ENCODE measurements at regions not wholly inside any gene's neighbourhood (a gene's known extent, or its start where the extent isn't known, plus 50 kb on each side); places are given as distances from the start of the nearest gene placed in this dataset.
"Not testable (repeated sequence)": the region's sequence is repeated elsewhere in the genome, so short reads cannot be mapped to it uniquely, and the experiment has no call there.

DNA sequence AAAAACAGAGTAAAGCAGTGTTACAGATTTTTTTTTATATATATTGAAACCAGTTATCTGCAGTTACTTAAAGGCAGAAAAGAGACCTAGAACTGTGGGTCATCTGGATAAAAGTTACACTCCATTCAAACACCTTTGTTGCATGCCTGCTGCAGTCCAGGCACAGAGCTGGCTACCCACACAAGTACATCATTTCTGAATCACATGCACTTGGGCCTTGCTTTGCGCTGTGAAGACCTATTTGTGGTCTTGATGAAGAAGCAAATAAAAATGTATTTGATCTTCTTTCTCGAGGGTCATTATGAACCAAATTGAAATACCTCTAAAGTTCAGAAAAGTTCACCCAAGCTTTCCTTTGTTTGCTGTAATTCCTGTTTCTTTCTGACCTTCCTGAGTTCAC is 503.0 kb upstream of the ZNF608 start:
- CTCF ChIA-PET = no interaction called here
- intact Hi-C loops (cut with micrococcal nuclease; ENCODE audit: unreplicated experiment) = no loop called here
- Histone ChIP-seq H3K4me3 (ENCODE audit: low read depth, low read length) (no peak overlapping the region), H3K36me3 (ENCODE audit: control insufficient read depth, insufficient read depth, low read length) (no peaks in the 10 kb centered on the region), H3K27me3 (replicated peaks; ENCODE audit: control insufficient read depth, insufficient read depth, low read length) (no peaks in the 10 kb centered on the region), H3K9me3 (peaks cover 2% of the 10 kb centered on the region), H3K4me1 (no peaks in the 10 kb centered on the region)
- no peaks in the 10 kb centered on the region for H3K27me3 Mint-ChIP-seq (ENCODE audit: insufficient read depth, unreplicated experiment)
- POLR2A ChIA-PET = no interaction called here
- no peaks in the 10 kb centered on the region for H3K4me1 Mint-ChIP-seq (ENCODE audit: low read depth, unreplicated experiment)
- H3K9me3 Mint-ChIP-seq (ENCODE audit: unreplicated experiment) = peaks cover 18% of the 10 kb centered on the region
- DNase-seq = no peak
- H3K4me3 Mint-ChIP-seq (ENCODE audit: unreplicated experiment) = no peak overlapping the region
- no TSS peak for BruUV-seq (replicated peaks)
- H3K27ac Mint-ChIP-seq (ENCODE audit: unreplicated experiment) = no peak overlapping the region
- TF ChIP-seq, protein P1, sequence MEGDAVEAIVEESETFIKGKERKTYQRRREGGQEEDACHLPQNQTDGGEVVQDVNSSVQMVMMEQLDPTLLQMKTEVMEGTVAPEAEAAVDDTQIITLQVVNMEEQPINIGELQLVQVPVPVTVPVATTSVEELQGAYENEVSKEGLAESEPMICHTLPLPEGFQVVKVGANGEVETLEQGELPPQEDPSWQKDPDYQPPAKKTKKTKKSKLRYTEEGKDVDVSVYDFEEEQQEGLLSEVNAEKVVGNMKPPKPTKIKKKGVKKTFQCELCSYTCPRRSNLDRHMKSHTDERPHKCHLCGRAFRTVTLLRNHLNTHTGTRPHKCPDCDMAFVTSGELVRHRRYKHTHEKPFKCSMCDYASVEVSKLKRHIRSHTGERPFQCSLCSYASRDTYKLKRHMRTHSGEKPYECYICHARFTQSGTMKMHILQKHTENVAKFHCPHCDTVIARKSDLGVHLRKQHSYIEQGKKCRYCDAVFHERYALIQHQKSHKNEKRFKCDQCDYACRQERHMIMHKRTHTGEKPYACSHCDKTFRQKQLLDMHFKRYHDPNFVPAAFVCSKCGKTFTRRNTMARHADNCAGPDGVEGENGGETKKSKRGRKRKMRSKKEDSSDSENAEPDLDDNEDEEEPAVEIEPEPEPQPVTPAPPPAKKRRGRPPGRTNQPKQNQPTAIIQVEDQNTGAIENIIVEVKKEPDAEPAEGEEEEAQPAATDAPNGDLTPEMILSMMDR (IDR thresholded peaks at IDR 0.05; ENCODE audit: insufficient read depth in 1 of 2, low read depth in 1 of 2, low read length in 1 of 2, severe bottlenecking in 1 of 2, unreplicated experiment in 1 of 2) = no peak
- H3K36me3 Mint-ChIP-seq (ENCODE audit: insufficient read depth, unreplicated experiment) = peaks cover 6% of the 10 kb centered on the region

DNA sequence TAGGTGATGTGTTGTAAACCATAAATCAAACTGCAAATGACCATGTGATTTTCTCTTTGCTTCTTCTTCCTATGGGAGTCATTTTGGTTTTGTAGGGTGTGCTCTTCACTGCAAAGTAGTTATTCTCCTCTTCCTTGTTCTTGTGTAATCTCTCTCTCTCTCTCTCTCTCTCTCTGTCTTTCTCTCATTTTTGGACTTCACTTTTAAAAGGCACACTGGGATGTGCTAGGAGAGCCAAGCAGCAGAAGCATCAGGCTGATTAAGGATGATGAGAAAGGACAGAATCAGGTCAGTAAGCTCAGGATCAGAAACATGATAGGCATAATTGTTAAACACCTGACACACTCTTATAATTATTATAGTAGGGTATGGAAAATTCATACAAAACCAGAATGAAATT is 505.3 kb upstream of the ZNF608 start:
- no peaks in the 10 kb centered on the region for H3K4me1 Mint-ChIP-seq (ENCODE audit: low read depth, unreplicated experiment)
- H3K4me3 ChIP-seq (ENCODE audit: low read depth, low read length) = no peak overlapping the region
- no peaks in the 10 kb centered on the region for H3K36me3 ChIP-seq (ENCODE audit: control insufficient read depth, insufficient read depth, low read length)
- DNase-seq = no peak
- TF ChIP-seq, protein P1 (IDR thresholded peaks at IDR 0.05; ENCODE audit: insufficient read depth in 1 of 2, low read depth in 1 of 2, low read length in 1 of 2, severe bottlenecking in 1 of 2, unreplicated experiment in 1 of 2) = no peak
- peaks cover 2% of the 10 kb centered on the region for H3K9me3 ChIP-seq
- H3K4me1 ChIP-seq = no peaks in the 10 kb centered on the region
- no peaks in the 10 kb centered on the region for H3K27me3 Mint-ChIP-seq (ENCODE audit: insufficient read depth, unreplicated experiment)
- H3K27ac Mint-ChIP-seq (ENCODE audit: unreplicated experiment) = no peak overlapping the region
- H3K9me3 Mint-ChIP-seq (ENCODE audit: unreplicated experiment) = peaks cover 15% of the 10 kb centered on the region
- H3K36me3 Mint-ChIP-seq (ENCODE audit: insufficient read depth, unreplicated experiment) = peaks cover 6% of the 10 kb centered on the region
- POLR2A ChIA-PET = no interaction called here
- BruUV-seq (replicated peaks) = no TSS peak
- CTCF ChIA-PET = no interaction called here
- H3K4me3 Mint-ChIP-seq (ENCODE audit: unreplicated experiment) = no peak overlapping the region
- intact Hi-C loops (cut with micrococcal nuclease; ENCODE audit: unreplicated experiment) = no loop called here
- no peaks in the 10 kb centered on the region for H3K27me3 ChIP-seq (replicated peaks; ENCODE audit: control insufficient read depth, insufficient read depth, low read length)

DNA sequence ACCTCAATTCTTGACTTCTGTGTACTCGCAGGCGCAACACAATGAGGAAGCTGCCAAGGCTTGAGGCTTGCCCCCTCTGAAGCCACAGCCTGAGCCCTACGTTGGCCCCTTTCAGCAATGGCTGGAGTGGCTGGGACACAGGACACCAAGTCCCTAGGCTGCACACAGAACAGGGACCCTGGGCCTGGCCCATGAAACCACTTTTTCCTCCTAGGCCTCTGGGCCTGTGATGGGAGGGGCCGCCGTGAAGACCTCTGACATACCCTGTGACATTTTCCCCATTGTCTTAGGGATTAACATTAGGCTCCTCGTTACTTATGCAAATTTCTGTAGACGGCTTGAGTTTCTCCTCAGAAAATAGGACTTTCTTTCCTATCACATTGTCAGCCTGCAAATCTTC is 507.2 kb upstream of the ZNF608 start:
- not testable (repeated sequence) for BruUV-seq (replicated peaks)

DNA sequence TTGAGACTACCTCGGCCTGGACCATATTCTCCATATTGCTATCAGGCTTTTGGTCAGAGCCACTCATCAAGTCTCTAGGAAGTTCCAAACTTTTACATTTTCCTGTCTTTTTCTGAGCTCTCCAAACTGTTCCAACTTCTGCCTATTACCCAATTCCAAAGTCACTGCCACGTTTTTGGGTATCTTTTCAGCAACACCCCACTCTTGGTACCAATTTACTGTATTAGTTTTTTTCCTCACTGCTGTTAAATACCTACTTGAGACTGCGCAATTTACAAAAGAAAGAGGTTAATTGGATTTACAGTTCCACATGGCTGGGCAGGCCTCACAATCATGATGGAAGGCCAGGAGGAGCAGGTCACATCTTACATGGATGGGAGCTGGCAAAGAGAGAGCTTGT is 507.8 kb upstream of the ZNF608 start:
- H3K4me3 ChIP-seq (ENCODE audit: low read depth, low read length) = no peak overlapping the region

More for the DNA sequence above, 507.2 kb upstream of the ZNF608 start:
- H3K36me3 ChIP-seq (ENCODE audit: control insufficient read depth, insufficient read depth, low read length); H3K27ac Mint-ChIP-seq (ENCODE audit: unreplicated experiment); POLR2A ChIA-PET; H3K4me1 Mint-ChIP-seq (ENCODE audit: low read depth, unreplicated experiment); H3K27me3 ChIP-seq (replicated peaks; ENCODE audit: control insufficient read depth, insufficient read depth, low read length); DNase-seq; H3K4me1 ChIP-seq; H3K9me3 ChIP-seq; CTCF ChIA-PET; H3K36me3 Mint-ChIP-seq (ENCODE audit: insufficient read depth, unreplicated experiment); H3K27me3 Mint-ChIP-seq (ENCODE audit: insufficient read depth, unreplicated experiment); H3K4me3 ChIP-seq (ENCODE audit: low read depth, low read length); intact Hi-C loops (cut with micrococcal nuclease; ENCODE audit: unreplicated experiment); H3K4me3 Mint-ChIP-seq (ENCODE audit: unreplicated experiment): not testable (repeated sequence)
- H3K9me3 Mint-ChIP-seq (ENCODE audit: unreplicated experiment) = peaks cover 15% of the 10 kb centered on the region

More for the DNA sequence above, 507.8 kb upstream of the ZNF608 start:
- H3K9me3 ChIP-seq = peaks cover 2% of the 10 kb centered on the region; the same call in 1 of the 2 replicates
- DNase-seq = no peak
- peaks cover 7% of the 10 kb centered on the region; the same call in 1 of the 2 replicates for H3K4me1 ChIP-seq
- H3K4me1 Mint-ChIP-seq (ENCODE audit: low read depth, unreplicated experiment) = peaks cover 7% of the 10 kb centered on the region
- intact Hi-C loops (cut with micrococcal nuclease; ENCODE audit: unreplicated experiment) = no loop called here
- H3K27me3 ChIP-seq (replicated peaks; ENCODE audit: control insufficient read depth, insufficient read depth, low read length) = no peaks in the 10 kb centered on the region
- ChIA-PET POLR2A (no interaction called here), CTCF (no interaction called here)
- H3K36me3 Mint-ChIP-seq (ENCODE audit: insufficient read depth, unreplicated experiment) = no peaks in the 10 kb centered on the region
- H3K9me3 Mint-ChIP-seq (ENCODE audit: unreplicated experiment) = peaks cover 15% of the 10 kb centered on the region
- H3K36me3 ChIP-seq (ENCODE audit: control insufficient read depth, insufficient read depth, low read length) = no peaks in the 10 kb centered on the region
- no peaks in the 10 kb centered on the region for H3K27me3 Mint-ChIP-seq (ENCODE audit: insufficient read depth, unreplicated experiment)
- TF ChIP-seq, protein P1 (IDR thresholded peaks at IDR 0.05; ENCODE audit: insufficient read depth in 1 of 2, low read depth in 1 of 2, low read length in 1 of 2, severe bottlenecking in 1 of 2, unreplicated experiment in 1 of 2) = no peak
- no peak overlapping the region for H3K4me3 Mint-ChIP-seq (ENCODE audit: unreplicated experiment)
- H3K27ac Mint-ChIP-seq (ENCODE audit: unreplicated experiment) = no peak overlapping the region
- BruUV-seq (replicated peaks) = no TSS peak
